Esophagus squamous epithelium (tissue), 5 donors: ENCODE measurements at regions not wholly inside any gene's neighbourhood (a gene's known extent, or its start where the extent isn't known, plus 50 kb on each side); places are given as distances from the start of the nearest gene placed in this dataset.

ENCODE experiments used
- DNase-seq: peaks from one replicate; lab custom pipeline; 2025; lab: John Stamatoyannopoulos, UW
- H3K27ac ChIP-seq, 4 donors: fragments of 200-600 bp; sonication (generic); one replicate each; pipeline ENCODE4 v1.5.1; 2016 to 2019; ENCODE audit warnings: mild to moderate bottlenecking in 1 of 4
- H3K27me3 ChIP-seq, 4 donors: fragments of 200-600 bp; sonication (generic); 1 replicate in 3 of 4; 2 replicates in 1 of 4; pipeline versions ENCODE4 v1.5.1 to v1.6.0; 2017 to 2021; ENCODE audit warnings: antibody characterized with exemption in 1 of 4
- H3K36me3 ChIP-seq, 3 donors: fragments of 200-600 bp; sonication (generic); one replicate each; pipeline ENCODE4 v1.5.1; 2016 to 2019
- H3K4me1 ChIP-seq, 3 donors: fragments of 200-600 bp; sonication (generic); one replicate each; pipeline ENCODE4 v1.5.1; 2017 to 2019
- H3K4me3 ChIP-seq, 4 donors: fragments of 200-600 bp; sonication (generic); 1 replicate in 3 of 4; 2 replicates in 1 of 4; pipeline ENCODE4 v1.5.1; 2016 to 2019; ENCODE audit warnings: mild to moderate bottlenecking in 2 of 4, moderate library complexity in 1 of 4
- H3K9me3 ChIP-seq, 3 donors: fragments of 200-600 bp; sonication (generic); one replicate each; pipeline ENCODE4 v1.5.1; 2016 to 2019
- CTCF ChIP-seq, 6 experiments: fragments of 450-650 bp in 4 of 6; fragments of 200-600 bp in 2 of 6; sonication (generic) in 2 of 6; IDR thresholded peaks; one replicate each; pipeline ENCODE4 v1.5.1; 2016 to 2019; ENCODE audit warnings: antibody characterized with exemption in 6 of 6, mild to moderate bottlenecking in 4 of 6, moderate library complexity in 4 of 6
- POLR2A ChIP-seq, 4 donors: fragments of 450-650 bp; IDR thresholded peaks; one replicate each; pipeline ENCODE4 v1.6.1; 2017; ENCODE audit warnings: antibody characterized with exemption in 4 of 4, mild to moderate bottlenecking in 4 of 4, moderate library complexity in 3 of 4
- WGBS, 2 donors: methylation state at CpG; one replicate each; pipeline ENCODE4 v1.1.5; 2018; 5-methylcytosine and 5-hydroxymethylcytosine counted together
- intact Hi-C: fragments of 100-400 bp; cut with DNase I; formaldehyde crosslinking; loops from one replicate; pipeline ENCODE4 v1.15.0; 2022
- donor health status: DM: yes; HTN: yes; CAD: no.

- Histone ChIP-seq H3K36me3 (no peaks in the 10 kb centered on the region), H3K9me3 (no peaks in the 10 kb centered on the region), H3K27me3 (peaks cover 0 to 3% (median 0%) of the 10 kb centered on the region in 4 donors), H3K4me1 (no peaks in the 10 kb centered on the region), H3K4me3 (no peak overlapping the region), H3K27ac (no peak overlapping the region)
- TF ChIP-seq CTCF (IDR thresholded peaks at IDR 0.05) (no peak), POLR2A (IDR thresholded peaks at IDR 0.05) (no peak)
- 76 to 81% methylated on average over 5 of the region's 5 CpGs for WGBS, 2 donors
- DNase-seq: no peak
- intact Hi-C loops: no loop called here
These were observed 75.1 kb upstream of the MC3R start for GRCh38 chr20:56173438-56173837.

- Histone ChIP-seq H3K4me3 (no peak overlapping the region), H3K36me3 (no peaks in the 10 kb centered on the region), H3K4me1 (no peaks in the 10 kb centered on the region), H3K9me3 (no peaks in the 10 kb centered on the region), H3K27ac (no peak overlapping the region), H3K27me3 (peaks cover 0 to 3% (median 0%) of the 10 kb centered on the region in 4 donors)
- no peak for DNase-seq
- WGBS, 2 donors: 77 to 81% methylated on average over 3 of the region's 3 CpGs
- TF ChIP-seq CTCF (IDR thresholded peaks at IDR 0.05) (no peak), POLR2A (IDR thresholded peaks at IDR 0.05) (no peak)
- intact Hi-C loops: no loop called here
These were observed 74.1 kb upstream of the MC3R start for GRCh38 chr20:56174416-56174815.

GRCh38 chr20:56175884-56176283 lies 72.6 kb upstream of the MC3R start:
- no peaks in the 10 kb centered on the region for H3K36me3 ChIP-seq
- 64 to 76% methylated on average over 3 of the region's 3 CpGs for WGBS, 2 donors
- no peak overlapping the region for H3K4me3 ChIP-seq
- no peak for TF ChIP-seq CTCF (IDR thresholded peaks at IDR 0.05)
- no peak for TF ChIP-seq POLR2A (IDR thresholded peaks at IDR 0.05)
- no peaks in the 10 kb centered on the region for H3K9me3 ChIP-seq
- intact Hi-C loops: no loop called here
- no peak for DNase-seq
- H3K27ac ChIP-seq: no peak overlapping the region
- H3K4me1 ChIP-seq: no peaks in the 10 kb centered on the region
- peaks cover 0 to 3% (median 0%) of the 10 kb centered on the region in 4 donors for H3K27me3 ChIP-seq

GRCh38 chr20:56178219-56178618 lies 70.3 kb upstream of the MC3R start:
- TF ChIP-seq CTCF (IDR thresholded peaks at IDR 0.05): no peak
- no peak for TF ChIP-seq POLR2A (IDR thresholded peaks at IDR 0.05)
- Histone ChIP-seq H3K4me1 (no peaks in the 10 kb centered on the region), H3K4me3 (no peak overlapping the region), H3K36me3 (no peaks in the 10 kb centered on the region), H3K9me3 (no peaks in the 10 kb centered on the region), H3K27me3 (peaks cover 0 to 7% (median 0%) of the 10 kb centered on the region in 4 donors), H3K27ac (no peak overlapping the region)
- DNase-seq: no peak
- WGBS, 2 donors: 63 to 64% methylated on average over 6 of the region's 6 CpGs
- intact Hi-C loops: no loop called here

- Histone ChIP-seq H3K4me3 (no peak overlapping the region), H3K9me3 (no peaks in the 10 kb centered on the region), H3K4me1 (no peaks in the 10 kb centered on the region), H3K27me3 (peaks cover 0 to 6% (median 0%) of the 10 kb centered on the region in 4 donors), H3K27ac (no peak overlapping the region), H3K36me3 (no peaks in the 10 kb centered on the region)
- no peak for DNase-seq
- intact Hi-C loops: no loop called here
- TF ChIP-seq CTCF (IDR thresholded peaks at IDR 0.05): no peak
- 23 to 35% methylated on average over 2 to 3 of the region's 4 CpGs for WGBS, 2 donors
These were observed 69.5 kb upstream of the MC3R start for GRCh38 chr20:56179051-56179450.
